ENCODE measurements at regions not wholly inside any gene's neighbourhood (a gene's known extent, or its start where the extent isn't known, plus 50 kb on each side); places are given as distances from the start of the nearest gene placed in this dataset.

DNA sequence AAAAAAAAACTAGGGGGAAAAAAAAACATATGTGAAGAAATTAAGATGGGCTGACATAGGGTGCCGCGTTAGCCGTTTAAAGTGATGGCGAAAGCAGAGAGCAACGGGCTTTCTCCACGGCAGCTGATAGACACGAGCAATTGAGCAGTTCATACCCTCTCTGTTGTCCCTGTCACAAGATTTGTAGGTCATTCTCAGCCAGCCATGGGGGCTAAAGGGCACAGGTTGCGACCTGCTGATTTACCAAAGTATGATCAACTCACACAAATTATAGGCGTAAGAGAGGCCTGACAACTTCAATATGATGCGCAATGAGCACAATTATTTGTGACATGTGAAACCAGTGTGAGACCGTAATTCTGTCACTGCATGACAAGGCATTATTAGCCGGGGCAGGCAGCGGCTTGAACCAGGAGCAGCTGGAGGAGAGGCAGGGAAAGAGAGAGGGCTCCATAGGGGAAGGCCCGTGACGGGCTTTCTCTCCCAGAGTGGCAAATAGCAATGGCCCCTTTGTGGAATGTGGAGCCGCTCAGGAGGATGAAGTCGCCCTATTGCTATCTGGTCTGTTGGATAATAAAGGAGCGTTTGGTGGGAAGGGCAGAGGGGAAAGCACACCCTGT, 195.1 kb upstream of the HABP2 start:
- no peak overlapping the region for H2BK120ac ChIP-seq (ENCODE audit: low read depth, low read length)
- H3K27ac ChIP-seq (replicated peaks; ENCODE audit: low read length), result no peak overlapping the region
- no peak overlapping the region for H3K4me3 ChIP-seq (ENCODE audit: low read length in 2 of 2)
- no peaks in the 10 kb centered on the region for H3K9me3 ChIP-seq (replicated peaks in 1 of 2; ENCODE audit: control insufficient read depth in 2 of 2, insufficient read depth in 1 of 2, low read depth in 1 of 2, low read length in 2 of 2)
- H3K4me1 ChIP-seq (ENCODE audit: control insufficient read depth in 2 of 2, insufficient read depth in 1 of 2, low read depth in 1 of 2, low read length in 2 of 2), result peaks cover 0 to 9% of the 10 kb centered on the region in 2 donors
- H3K27me3 ChIP-seq (ENCODE audit: control insufficient read depth in 3 of 3, insufficient read depth in 3 of 3, low read depth in 1 of 3, low read length in 3 of 3), result peaks cover 0 to 20% (median 0%) of the 10 kb centered on the region in 3 experiments
- peak overlapping the region; percentile 33 for H2AFZ ChIP-seq (ENCODE audit: low read length)
- H3K14ac ChIP-seq (ENCODE audit: low read length), result no peak overlapping the region
- H2BK15ac ChIP-seq (ENCODE audit: low read length), result peak overlapping the region; percentile 3
- no peak overlapping the region for H3K23ac ChIP-seq (ENCODE audit: low read depth, low read length, poor library complexity)
- H3K79me1 ChIP-seq (ENCODE audit: low read depth, low read length), result no peaks in the 10 kb centered on the region
- no peak overlapping the region for H2BK12ac ChIP-seq (ENCODE audit: low read length)
- no peak overlapping the region for H2AK5ac ChIP-seq (ENCODE audit: low read depth, low read length)
- H4K91ac ChIP-seq (ENCODE audit: low read depth, low read length, poor library complexity), result no peak overlapping the region
- peak; percentile 8 for DNase-seq (ENCODE audit: low spot score)
- H4K8ac ChIP-seq (ENCODE audit: low read depth, low read length), result no peak overlapping the region
- H3K4ac ChIP-seq (ENCODE audit: low read length), result no peak overlapping the region
- H3K18ac ChIP-seq (ENCODE audit: low read length), result peak overlapping the region; percentile 38
- WGBS, 2 donors (ENCODE audit: extremely low coverage in 2 of 2, insufficient read length in 2 of 2, insufficient replicate concordance in 1 of 2), result no CpG with 5 or more reads among the region's 18 CpGs
- no peaks in the 10 kb centered on the region for H3K36me3 ChIP-seq (replicated peaks in 1 of 2; ENCODE audit: control insufficient read depth in 2 of 2, insufficient read depth in 2 of 2, low read length in 2 of 2)
- no peak overlapping the region for H3K9ac ChIP-seq (ENCODE audit: low read depth, low read length, poor library complexity)
- H3K4me2 ChIP-seq (ENCODE audit: insufficient read depth, low read length, poor library complexity, severe bottlenecking), result no peak overlapping the region
- no peak overlapping the region for H2BK5ac ChIP-seq (ENCODE audit: low read length)

DNA sequence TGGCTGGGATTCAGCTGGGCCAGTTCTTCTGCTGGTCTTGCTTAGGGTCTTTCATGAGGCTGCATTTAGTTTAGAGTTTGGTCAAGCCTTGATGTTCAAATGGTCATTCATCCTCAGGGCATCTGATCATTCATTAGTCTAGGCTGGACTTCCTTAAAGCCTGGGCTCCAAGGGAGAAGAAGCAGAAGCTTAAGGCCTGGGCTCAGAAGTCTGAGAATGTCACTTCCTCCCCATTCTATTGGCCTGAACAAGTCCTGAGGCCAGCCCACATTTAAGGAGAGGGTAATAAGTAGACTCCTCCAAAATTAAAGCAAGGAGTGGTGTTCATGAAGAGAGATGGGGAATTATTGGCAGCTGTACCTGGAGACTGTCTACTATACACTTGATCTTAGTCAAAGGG, 193.2 kb upstream of the HABP2 start:
- Histone ChIP-seq H2AFZ (ENCODE audit: low read length) (no peak overlapping the region), H3K9me3 (replicated peaks in 1 of 2; ENCODE audit: control insufficient read depth in 2 of 2, insufficient read depth in 1 of 2, low read depth in 1 of 2, low read length in 2 of 2) (no peaks in the 10 kb centered on the region), H3K4me3 (ENCODE audit: low read length in 2 of 2) (no peak overlapping the region), H3K27me3 (ENCODE audit: control insufficient read depth in 3 of 3, insufficient read depth in 3 of 3, low read depth in 1 of 3, low read length in 3 of 3) (peaks cover 0 to 20% (median 0%) of the 10 kb centered on the region in 3 experiments), H2BK5ac (ENCODE audit: low read length) (no peak overlapping the region), H4K8ac (ENCODE audit: low read depth, low read length) (no peak overlapping the region), H4K91ac (ENCODE audit: low read depth, low read length, poor library complexity) (no peak overlapping the region), H3K79me1 (ENCODE audit: low read depth, low read length) (no peaks in the 10 kb centered on the region), H2AK5ac (ENCODE audit: low read depth, low read length) (no peak overlapping the region), H3K14ac (ENCODE audit: low read length) (no peak overlapping the region), H3K27ac (replicated peaks; ENCODE audit: low read length) (no peak overlapping the region), H3K4me1 (ENCODE audit: control insufficient read depth in 2 of 2, insufficient read depth in 1 of 2, low read depth in 1 of 2, low read length in 2 of 2) (peaks cover 0 to 9% of the 10 kb centered on the region in 2 donors), H2BK12ac (ENCODE audit: low read length) (no peak overlapping the region), H3K4me2 (ENCODE audit: insufficient read depth, low read length, poor library complexity, severe bottlenecking) (no peak overlapping the region), H3K18ac (ENCODE audit: low read length) (no peak overlapping the region), H2BK15ac (ENCODE audit: low read length) (no peak overlapping the region), H2BK120ac (ENCODE audit: low read depth, low read length) (no peak overlapping the region), H3K23ac (ENCODE audit: low read depth, low read length, poor library complexity) (no peak overlapping the region), H3K9ac (ENCODE audit: low read depth, low read length, poor library complexity) (no peak overlapping the region), H3K36me3 (replicated peaks in 1 of 2; ENCODE audit: control insufficient read depth in 2 of 2, insufficient read depth in 2 of 2, low read length in 2 of 2) (no peaks in the 10 kb centered on the region), H3K4ac (ENCODE audit: low read length) (no peak overlapping the region)
- DNase-seq (ENCODE audit: low spot score), result no peak

DNA sequence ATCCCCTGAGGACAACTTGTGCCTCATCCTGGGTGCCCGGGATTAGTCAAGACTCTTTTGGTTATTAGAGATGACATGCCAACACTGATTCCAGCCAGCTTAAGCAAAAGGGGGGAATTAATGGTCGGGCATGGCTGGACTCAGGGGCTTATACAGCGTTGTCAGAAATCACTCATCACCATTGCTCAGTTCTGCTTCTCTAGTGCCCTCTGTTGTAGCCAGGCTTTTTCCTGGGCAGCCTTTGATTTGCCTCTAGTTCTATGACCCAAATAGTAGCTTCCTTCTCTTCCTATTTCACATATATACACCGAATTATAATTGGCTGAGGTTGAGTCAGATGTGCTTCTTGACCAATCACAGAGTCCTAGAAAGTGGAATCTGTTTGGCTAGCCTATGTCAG, 192.0 kb upstream of the HABP2 start:
- DNase-seq (ENCODE audit: low spot score), result no peak
- H3K4me3 ChIP-seq (ENCODE audit: low read length in 2 of 2), result no peak overlapping the region
- peaks cover 0 to 16% (median 0%) of the 10 kb centered on the region in 3 experiments for H3K27me3 ChIP-seq (ENCODE audit: control insufficient read depth in 3 of 3, insufficient read depth in 3 of 3, low read depth in 1 of 3, low read length in 3 of 3)
- H4K91ac ChIP-seq (ENCODE audit: low read depth, low read length, poor library complexity), result no peak overlapping the region
- no peak overlapping the region for H2AK5ac ChIP-seq (ENCODE audit: low read depth, low read length)
- H3K27ac ChIP-seq (replicated peaks; ENCODE audit: low read length), result no peak overlapping the region
- WGBS, 2 donors (ENCODE audit: extremely low coverage in 2 of 2, insufficient read length in 2 of 2, insufficient replicate concordance in 1 of 2), result no CpG with 5 or more reads among the region's 4 CpGs
- no peaks in the 10 kb centered on the region for H3K36me3 ChIP-seq (replicated peaks in 1 of 2; ENCODE audit: control insufficient read depth in 2 of 2, insufficient read depth in 2 of 2, low read length in 2 of 2)
- H3K23ac ChIP-seq (ENCODE audit: low read depth, low read length, poor library complexity), result no peak overlapping the region
- H3K4ac ChIP-seq (ENCODE audit: low read length), result no peak overlapping the region
- H4K8ac ChIP-seq (ENCODE audit: low read depth, low read length), result no peak overlapping the region
- no peak overlapping the region for H2BK5ac ChIP-seq (ENCODE audit: low read length)
- H3K9me3 ChIP-seq (replicated peaks in 1 of 2; ENCODE audit: control insufficient read depth in 2 of 2, insufficient read depth in 1 of 2, low read depth in 1 of 2, low read length in 2 of 2), result peaks cover 0 to 4% of the 10 kb centered on the region in 2 donors
- no peak overlapping the region for H2BK120ac ChIP-seq (ENCODE audit: low read depth, low read length)
- no peak overlapping the region for H2BK15ac ChIP-seq (ENCODE audit: low read length)
- no peak overlapping the region for H2BK12ac ChIP-seq (ENCODE audit: low read length)
- no peak overlapping the region for H3K9ac ChIP-seq (ENCODE audit: low read depth, low read length, poor library complexity)
- H2AFZ ChIP-seq (ENCODE audit: low read length), result no peak overlapping the region
- H3K4me1 ChIP-seq (ENCODE audit: control insufficient read depth in 2 of 2, insufficient read depth in 1 of 2, low read depth in 1 of 2, low read length in 2 of 2), result peaks cover 0 to 9% of the 10 kb centered on the region in 2 donors
- no peak overlapping the region for H3K18ac ChIP-seq (ENCODE audit: low read length)
- H3K4me2 ChIP-seq (ENCODE audit: insufficient read depth, low read length, poor library complexity, severe bottlenecking), result no peak overlapping the region
- no peaks in the 10 kb centered on the region for H3K79me1 ChIP-seq (ENCODE audit: low read depth, low read length)
- H3K14ac ChIP-seq (ENCODE audit: low read length), result no peak overlapping the region

DNA sequence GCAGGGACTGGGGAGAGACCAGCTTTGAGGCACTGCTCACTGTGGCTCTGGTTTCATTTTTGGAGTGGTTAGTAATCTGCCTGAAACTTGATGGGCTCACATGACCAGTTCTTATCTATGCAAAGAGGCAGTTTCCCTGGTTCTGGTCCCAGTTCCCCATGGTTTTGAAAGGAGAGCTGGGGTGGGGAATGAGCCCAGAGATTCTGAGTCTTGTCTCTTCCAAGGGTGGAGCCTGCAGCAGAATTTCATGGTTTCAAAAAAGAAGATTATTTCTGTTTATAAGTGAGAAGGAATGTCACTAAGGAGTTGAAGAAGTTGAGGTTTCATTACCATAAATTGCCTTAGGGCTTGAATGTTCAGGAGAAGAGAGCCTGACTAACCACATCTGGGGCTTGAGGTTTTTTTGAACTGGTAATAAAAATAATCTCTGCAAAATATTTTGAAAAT, 190.2 kb upstream of the HABP2 start:
- no peak overlapping the region for H3K4ac ChIP-seq (ENCODE audit: low read length)
- peaks cover 0 to 4% of the 10 kb centered on the region in 2 donors for H3K9me3 ChIP-seq (replicated peaks in 1 of 2; ENCODE audit: control insufficient read depth in 2 of 2, insufficient read depth in 1 of 2, low read depth in 1 of 2, low read length in 2 of 2)
- H3K4me2 ChIP-seq (ENCODE audit: insufficient read depth, low read length, poor library complexity, severe bottlenecking), result no peak overlapping the region
- H3K4me3 ChIP-seq (ENCODE audit: low read length in 2 of 2), result no peak overlapping the region
- no peak overlapping the region for H4K8ac ChIP-seq (ENCODE audit: low read depth, low read length)
- no peaks in the 10 kb centered on the region for H3K79me1 ChIP-seq (ENCODE audit: low read depth, low read length)
- no peak overlapping the region for H2BK5ac ChIP-seq (ENCODE audit: low read length)
- no peak overlapping the region for H2AK5ac ChIP-seq (ENCODE audit: low read depth, low read length)
- no peaks in the 10 kb centered on the region for H3K36me3 ChIP-seq (replicated peaks in 1 of 2; ENCODE audit: control insufficient read depth in 2 of 2, insufficient read depth in 2 of 2, low read length in 2 of 2)
- H3K27me3 ChIP-seq (ENCODE audit: control insufficient read depth in 3 of 3, insufficient read depth in 3 of 3, low read depth in 1 of 3, low read length in 3 of 3), result peaks cover 0 to 6% (median 0%) of the 10 kb centered on the region in 3 experiments
- DNase-seq (ENCODE audit: low spot score), result no peak
- H3K27ac ChIP-seq (replicated peaks; ENCODE audit: low read length), result no peak overlapping the region
- no peak overlapping the region for H2BK120ac ChIP-seq (ENCODE audit: low read depth, low read length)
- peaks cover 0 to 7% of the 10 kb centered on the region in 2 donors for H3K4me1 ChIP-seq (ENCODE audit: control insufficient read depth in 2 of 2, insufficient read depth in 1 of 2, low read depth in 1 of 2, low read length in 2 of 2)
- H2AFZ ChIP-seq (ENCODE audit: low read length), result no peak overlapping the region
- H3K14ac ChIP-seq (ENCODE audit: low read length), result no peak overlapping the region
- H2BK15ac ChIP-seq (ENCODE audit: low read length), result no peak overlapping the region
- H3K9ac ChIP-seq (ENCODE audit: low read depth, low read length, poor library complexity), result no peak overlapping the region
- no peak overlapping the region for H4K91ac ChIP-seq (ENCODE audit: low read depth, low read length, poor library complexity)
- H3K23ac ChIP-seq (ENCODE audit: low read depth, low read length, poor library complexity), result no peak overlapping the region
- H3K18ac ChIP-seq (ENCODE audit: low read length), result no peak overlapping the region
- H2BK12ac ChIP-seq (ENCODE audit: low read length), result no peak overlapping the region

All from neuronal stem cell (in vitro differentiated cells).